ENCODE measurements at regions not wholly inside any gene's neighbourhood (a gene's known extent, or its start where the extent isn't known, plus 50 kb on each side); places are given as distances from the start of the nearest gene placed in this dataset.

DNA sequence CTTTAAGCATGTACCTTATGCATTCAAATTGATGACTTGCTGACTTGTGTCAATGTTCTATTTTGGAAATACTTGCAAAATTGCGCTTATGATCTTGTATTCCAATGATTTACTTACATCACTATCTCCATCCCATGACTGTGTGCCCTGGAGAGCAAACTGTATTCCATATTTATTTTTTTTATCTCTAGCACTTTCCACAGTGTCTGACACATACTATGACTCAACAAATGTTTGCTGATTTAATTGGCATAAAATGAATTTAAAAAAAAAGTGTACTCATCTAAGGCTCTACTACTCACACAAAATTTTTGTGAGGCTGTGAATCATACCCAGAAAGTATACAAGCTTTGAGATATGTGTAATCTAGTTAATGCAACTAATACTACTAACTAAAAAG, 1066.8 kb upstream of the ADGRL3 start:
- Histone ChIP-seq H2BK12ac (ENCODE audit: insufficient read length, low read depth, low read length) (no peak overlapping the region), H3K4ac (ENCODE audit: low read depth, low read length) (no peak overlapping the region), H3K4me1 (ENCODE audit: insufficient read depth, low read length) (no peaks in the 10 kb centered on the region), H3T11ph (ENCODE audit: low read length) (no peak overlapping the region), H3K79me1 (ENCODE audit: insufficient read depth, low read depth, low read length, poor library complexity, severe bottlenecking) (no peaks in the 10 kb centered on the region), H3K9ac (ENCODE audit: extremely low read depth, insufficient read length, low read length) (no peak overlapping the region), H3K27ac (ENCODE audit: insufficient read length, low read depth, low read length) (no peak overlapping the region), H3K9me3 (ENCODE audit: control insufficient read depth, low read depth, low read length) (no peaks in the 10 kb centered on the region), H3K4me2 (ENCODE audit: insufficient read depth, insufficient read length, low read length) (no peak overlapping the region), H3K23me2 (ENCODE audit: insufficient read length, low read depth, low read length, poor library complexity, severe bottlenecking) (no peaks in the 10 kb centered on the region), H4K91ac (ENCODE audit: insufficient read length, low read depth, low read length) (no peak overlapping the region), H2BK5ac (ENCODE audit: insufficient read length, low read length) (no peak overlapping the region), H3K23ac (ENCODE audit: insufficient read length, low read depth, low read length) (no peak overlapping the region), H3K27me3 (ENCODE audit: insufficient read depth, low read length) (no peaks in the 10 kb centered on the region), H3K79me2 (ENCODE audit: insufficient read depth, low read length) (no peaks in the 10 kb centered on the region), H2AK5ac (ENCODE audit: insufficient read length, low read length) (no peak overlapping the region), H2BK15ac (ENCODE audit: low read depth, low read length) (no peak overlapping the region), H2BK20ac (ENCODE audit: low read depth, low read length, poor library complexity, severe bottlenecking) (no peak overlapping the region), H2AFZ (ENCODE audit: low read length) (no peak overlapping the region), H3K56ac (ENCODE audit: insufficient read length, low read depth, low read length) (no peak overlapping the region), H2BK120ac (ENCODE audit: low read depth, low read length, poor library complexity, severe bottlenecking) (no peak overlapping the region), H4K5ac (ENCODE audit: insufficient read length, low read depth, low read length) (no peak overlapping the region), H3K18ac (ENCODE audit: insufficient read length, low read depth, low read length) (no peak overlapping the region), H4K8ac (replicated peaks; ENCODE audit: insufficient read length, low read depth, low read length) (no peak overlapping the region), H4K20me1 (ENCODE audit: control insufficient read depth, insufficient read depth, insufficient read length) (no peaks in the 10 kb centered on the region), H3K14ac (ENCODE audit: insufficient read depth, low read length) (no peak overlapping the region)
- TF ChIP-seq CTCF (conservative IDR thresholded peaks at IDR 0.05) = no peak
- Mint-ChIP-seq H3K4me1 (no peaks in the 10 kb centered on the region), H3K36me3 (ENCODE audit: insufficient read depth in 1 of 3, low read depth in 3 of 3) (no peaks in the 10 kb centered on the region), H3K4me3 (no peak overlapping the region), H3K9me3 (no peaks in the 10 kb centered on the region), H3K27ac (no peak overlapping the region), H3K27me3 (ENCODE audit: low read depth) (no peaks in the 10 kb centered on the region)
- WGBS (ENCODE audit: extremely low coverage, insufficient read length, low lambda C conversion rate) = no CpG with 5 or more reads among the region's 1 CpG
- no peak for DNase-seq

Measured in H9 (cell line).